NCI-H69 (cell line): ENCODE measurements at regions not wholly inside any gene's neighbourhood (a gene's known extent, or its start where the extent isn't known, plus 50 kb on each side); places are given as distances from the start of the nearest gene placed in this dataset.
"Not testable (repeated sequence)": the region's sequence is repeated elsewhere in the genome, so short reads cannot be mapped to it uniquely, and the experiment has no call there.

ENCODE experiments used
- DNase-seq: peaks from one replicate; lab custom pipeline; 2025; lab: John Stamatoyannopoulos, UW

- peak; percentile 47 for DNase-seq
Observed at GRCh38 chr6:776528-776931, 83.6 kb upstream of the EXOC2 start.

- DNase-seq, result peak; percentile 56
Observed at GRCh38 chr6:775863-776262, 82.9 kb upstream of the EXOC2 start.

DNA sequence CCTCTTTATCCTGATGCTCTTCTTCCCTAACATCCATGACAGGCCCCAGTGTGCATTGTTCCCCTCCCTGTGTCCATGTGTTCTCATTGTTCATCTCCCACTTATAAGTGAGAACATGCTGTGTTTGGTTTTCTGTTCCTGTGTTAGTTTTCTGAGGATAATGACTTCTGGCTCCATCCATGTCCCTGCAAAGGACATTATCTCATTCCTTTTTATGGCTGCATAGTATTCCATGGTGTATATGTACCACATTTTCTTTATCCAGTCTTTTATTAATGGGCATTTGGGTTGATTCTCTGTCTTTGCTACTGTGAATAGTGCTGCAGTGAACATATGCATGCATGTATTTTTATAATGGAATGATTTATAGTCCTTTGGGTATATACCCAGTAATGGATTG lies 78.7 kb upstream of the EXOC2 start:
- not testable (repeated sequence) for DNase-seq

DNA sequence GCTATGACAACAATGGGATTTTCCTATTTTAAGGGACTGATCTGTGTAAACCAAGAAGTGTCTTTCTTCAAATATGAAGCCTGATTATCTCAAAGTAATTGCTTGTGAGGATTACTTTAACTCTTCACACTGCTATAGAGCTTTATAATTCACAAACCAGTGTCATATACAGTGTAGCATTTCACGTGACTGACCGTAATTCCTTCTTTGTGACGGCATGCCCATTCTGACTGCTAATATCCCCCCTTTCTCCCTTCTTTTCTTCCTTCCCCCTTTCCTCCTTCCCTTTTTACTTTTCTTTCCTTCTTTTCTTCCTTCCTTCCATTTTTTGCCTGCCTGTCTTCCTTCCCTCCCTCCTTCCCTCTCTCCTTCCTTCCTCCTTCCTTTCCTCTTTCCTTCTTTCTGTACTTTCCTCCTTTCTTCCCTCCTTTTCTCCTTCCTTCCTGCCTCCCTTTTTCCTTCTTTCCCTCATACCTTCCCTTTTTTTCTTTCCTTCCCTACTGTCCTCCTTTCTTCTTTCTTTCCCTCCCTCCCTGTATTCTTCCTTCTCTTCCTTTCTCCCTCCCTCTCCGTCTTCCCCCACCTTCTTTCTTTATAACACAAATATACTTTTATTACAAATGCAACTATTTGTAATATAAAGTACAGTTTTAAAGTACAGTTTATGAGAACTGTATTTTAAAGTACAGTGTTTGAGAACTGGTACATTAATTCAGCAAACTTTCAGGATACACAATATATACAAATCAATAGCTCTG lies 75.0 kb upstream of the EXOC2 start:
- no peak for DNase-seq

GRCh38 chr6:766625-767024 lies 73.7 kb upstream of the EXOC2 start:
- DNase-seq, result no peak

- no peak for DNase-seq
Observed at GRCh38 chr6:761997-762396, 69.1 kb upstream of the EXOC2 start.

DNA sequence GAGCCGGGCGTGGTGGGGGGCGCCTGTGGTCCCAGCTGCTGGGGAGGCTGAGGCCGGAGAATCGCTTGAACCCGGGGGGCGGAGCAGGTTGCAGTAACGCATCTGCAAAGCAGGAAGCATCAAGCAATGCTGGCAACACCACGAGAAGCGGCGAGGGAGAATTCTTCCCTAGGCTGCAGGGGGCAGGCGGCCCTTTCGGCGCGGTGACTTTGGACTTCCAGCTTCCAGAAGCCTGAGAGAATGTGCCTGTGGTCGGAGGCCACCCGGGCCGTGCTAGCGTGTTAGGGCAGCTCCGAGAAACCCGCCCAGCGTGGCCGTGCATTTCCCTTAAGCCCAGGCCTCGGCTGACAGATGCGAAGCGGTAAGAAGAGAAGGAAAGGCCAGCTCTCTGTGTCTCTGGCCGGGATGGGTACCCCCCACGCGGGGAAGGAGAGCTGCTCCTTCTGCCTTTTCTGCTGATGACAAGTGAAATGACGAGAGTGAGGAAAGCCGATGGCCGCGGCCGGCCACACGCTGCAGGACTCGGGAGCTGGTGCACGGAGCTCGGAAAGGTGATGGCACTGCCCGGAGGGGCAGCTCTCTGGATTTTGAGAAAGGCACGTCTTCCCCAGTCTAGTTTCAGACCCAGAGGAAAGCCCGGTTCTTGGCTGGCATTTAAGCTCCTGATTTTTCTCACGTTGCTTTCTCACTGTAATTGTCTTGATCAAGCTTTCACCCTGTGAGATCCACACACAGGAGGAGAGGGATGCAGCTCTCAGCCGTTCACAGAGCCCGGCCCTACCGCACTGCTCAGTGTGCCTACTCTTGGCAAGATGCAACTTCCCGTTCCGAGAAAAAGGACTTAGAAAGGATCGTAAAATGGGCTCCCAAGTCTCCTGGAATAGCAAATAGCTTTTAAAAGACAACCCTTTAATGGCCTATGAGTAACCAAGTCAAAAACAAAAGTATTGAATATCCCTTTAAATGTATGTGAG lies 68.3 kb upstream of the EXOC2 start:
- DNase-seq, result no peak

DNA sequence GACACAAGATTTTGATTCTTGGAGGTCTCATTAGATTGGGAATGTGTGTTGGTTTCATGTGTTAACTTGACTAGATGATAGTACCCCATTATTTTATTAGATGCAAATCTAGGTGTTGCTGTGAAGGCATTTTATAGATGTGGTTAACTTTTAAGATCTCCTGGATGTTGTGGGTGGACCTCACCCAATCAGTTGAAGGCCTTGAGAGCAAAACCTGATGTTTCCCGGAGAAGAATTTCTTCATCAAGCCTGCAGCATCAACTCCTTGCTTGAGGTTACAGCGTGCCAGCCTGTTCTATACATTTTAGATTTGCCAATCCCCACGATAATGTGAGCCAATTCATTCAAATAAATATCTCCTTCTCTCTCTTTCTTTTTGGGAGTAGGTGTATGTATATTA lies 66.8 kb upstream of the EXOC2 start:
- no peak for DNase-seq

DNA sequence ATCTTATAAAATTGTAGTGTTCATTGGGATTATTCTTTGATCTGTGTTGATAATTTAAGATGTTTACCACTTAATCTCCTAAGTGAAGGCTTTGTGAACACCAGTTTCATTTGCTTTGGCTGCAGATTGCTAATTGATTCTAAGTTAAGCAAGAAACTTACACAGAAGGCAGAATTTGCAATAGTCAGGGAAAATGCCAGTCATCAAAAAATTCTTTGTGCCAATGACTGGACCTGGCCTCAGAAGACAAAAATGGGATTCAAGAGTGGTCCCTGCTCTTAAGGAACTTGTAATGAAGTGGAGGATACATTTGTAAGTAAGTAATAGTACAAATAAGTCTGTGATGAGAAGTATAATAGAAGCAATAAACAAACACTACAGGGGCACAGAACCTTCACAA lies 63.3 kb upstream of the EXOC2 start:
- no peak for DNase-seq

DNA sequence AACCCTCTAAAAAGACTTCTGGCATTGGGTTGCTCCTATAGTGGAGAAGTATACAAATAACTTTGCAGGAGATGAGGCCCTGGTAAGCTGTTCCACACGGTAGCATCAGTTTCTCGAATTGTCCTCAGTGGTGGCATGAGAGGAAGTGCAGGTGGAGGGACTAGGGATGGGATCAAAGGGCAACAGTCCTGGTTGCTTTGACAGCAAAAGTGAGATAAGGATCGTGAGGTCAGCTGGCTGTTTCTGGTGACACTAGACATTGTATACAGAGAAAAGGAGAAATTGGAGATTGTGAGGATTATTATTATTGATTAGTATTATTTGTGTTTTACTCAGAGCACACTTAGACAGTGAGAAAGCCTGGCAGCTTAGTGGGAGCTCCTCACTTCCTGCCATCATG lies 61.3 kb upstream of the EXOC2 start:
- DNase-seq, result no peak

DNA sequence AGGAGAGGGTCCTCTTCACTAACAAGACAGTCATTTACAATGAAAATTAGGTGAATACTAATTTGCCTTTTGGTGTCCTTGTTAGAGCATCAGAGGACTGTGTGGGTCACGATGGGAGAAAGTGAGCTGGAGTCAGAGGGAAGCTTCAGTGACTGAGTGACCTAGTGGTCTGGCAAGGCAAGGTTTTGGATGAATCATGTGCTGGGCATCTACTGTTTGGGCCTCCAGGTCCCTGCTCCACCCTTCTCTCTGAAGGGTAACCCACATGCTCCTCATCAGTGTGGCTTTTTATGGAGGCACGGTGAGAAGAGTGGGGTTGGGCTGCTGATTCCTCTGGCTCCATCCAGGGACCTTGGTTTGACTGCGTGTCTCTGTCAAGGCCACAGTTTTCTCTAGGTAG lies 60.5 kb upstream of the EXOC2 start:
- no peak for DNase-seq

DNA sequence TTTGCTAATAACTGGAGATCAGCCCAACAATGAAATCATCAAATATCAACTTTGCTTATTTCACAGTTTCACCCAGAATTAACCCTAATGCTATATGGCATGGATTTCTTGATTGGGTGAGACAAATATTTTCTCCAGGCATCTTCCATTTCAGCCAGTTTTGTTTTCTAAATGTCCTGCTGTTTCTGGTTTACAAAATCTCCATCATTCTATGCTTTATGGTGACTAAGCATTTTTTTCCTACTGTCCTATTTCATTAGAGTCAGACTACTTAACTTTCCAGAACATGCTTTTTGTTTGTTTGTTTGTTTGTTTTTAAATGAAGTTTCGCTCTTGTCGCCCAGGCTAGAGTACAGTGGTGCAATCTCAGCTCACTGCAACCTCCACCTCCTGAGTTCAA lies 59.5 kb upstream of the EXOC2 start:
- DNase-seq, result no peak

GRCh38 chr6:751765-752164 lies 58.8 kb upstream of the EXOC2 start:
- no peak for DNase-seq

DNA sequence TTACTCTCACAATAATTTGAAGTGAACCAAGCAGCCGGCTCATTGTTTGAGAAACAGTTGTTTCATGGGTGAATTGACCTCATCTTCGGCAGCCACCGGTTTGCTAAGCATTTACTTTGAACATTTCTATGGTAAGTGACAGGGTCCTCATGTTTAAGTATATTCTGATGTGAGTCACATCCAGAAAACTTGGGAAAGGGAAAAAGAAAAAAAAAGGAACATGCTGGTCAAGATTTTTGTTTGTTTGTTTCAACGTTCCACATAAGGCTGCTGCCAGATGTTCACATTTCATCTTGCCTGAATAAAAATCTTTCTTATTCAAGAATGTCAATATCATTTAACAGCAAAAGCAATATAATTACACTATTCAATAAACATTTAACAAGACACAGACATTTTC lies 55.0 kb upstream of the EXOC2 start:
- DNase-seq, result no peak

- no peak for DNase-seq
Observed at GRCh38 chr6:747028-747427, 54.1 kb upstream of the EXOC2 start.

DNA sequence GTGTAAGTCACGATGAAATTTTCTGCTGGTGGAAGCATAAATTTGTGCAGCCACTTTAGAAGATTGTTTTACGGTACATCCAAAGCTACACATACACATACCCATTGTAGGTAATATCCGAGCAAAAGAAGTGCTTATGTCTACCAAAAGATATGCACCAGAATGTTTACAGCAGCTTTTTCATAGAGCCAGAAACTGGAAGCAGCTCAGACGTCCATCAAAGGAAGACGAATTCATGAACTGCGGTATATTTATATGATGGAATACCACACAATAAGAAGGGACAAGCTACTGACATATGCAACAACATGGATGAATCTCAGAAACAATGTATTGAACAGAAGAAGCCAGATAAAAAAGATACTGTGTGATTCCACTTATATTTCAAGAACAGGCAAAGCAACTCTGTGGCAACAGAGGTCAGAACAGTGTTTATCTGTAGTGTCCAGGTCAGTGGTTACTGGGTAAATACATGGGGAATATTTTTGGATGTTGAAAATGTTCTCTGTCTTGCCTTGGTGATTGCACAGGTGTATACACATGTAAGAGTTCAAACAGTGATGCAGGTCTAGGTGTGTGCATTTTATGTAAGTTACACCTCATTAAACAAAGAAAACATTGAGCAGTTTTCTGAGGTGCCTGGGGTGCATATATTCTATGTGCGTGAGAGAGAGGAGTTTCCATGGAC lies 51.9 kb upstream of the EXOC2 start:
- peak; percentile 74 for DNase-seq

- DNase-seq, result no peak
Observed at GRCh38 chr6:743320-744096, 50.6 kb upstream of the EXOC2 start.
